Gastrocnemius medialis (tissue), 4 donors: ENCODE measurements at regions not wholly inside any gene's neighbourhood (a gene's known extent, or its start where the extent isn't known, plus 50 kb on each side); places are given as distances from the start of the nearest gene placed in this dataset.

ENCODE experiments used
- ATAC-seq, 2 donors: fragments of 150-250 bp; one replicate each; pipeline ENCODE4 v1.9.1; 2016
- DNase-seq, 2 donors: peaks; one replicate each; pipeline ENCODE4 v3.0.0-alpha.2; 2019
- H3K27ac ChIP-seq, 4 donors: fragments of 200-600 bp; sonication (generic); 1 replicate in 1 of 4; 2 replicates in 3 of 4; pipeline ENCODE4 v1.5.1; 2016 to 2018; ENCODE audit warnings: mild to moderate bottlenecking in 2 of 4, moderate library complexity in 1 of 4
- H3K27me3 ChIP-seq, 3 donors: fragments of 200-600 bp; sonication (generic) in 2 of 3; 1 replicate in 1 of 3; 2 replicates in 2 of 3; pipeline versions ENCODE4 v1.5.1 to v1.6.0; 2016 to 2019; ENCODE audit warnings: mild to moderate bottlenecking in 1 of 3, moderate library complexity in 1 of 3
- H3K36me3 ChIP-seq, 2 donors: fragments of 200-600 bp; sonication (generic) in 1 of 2; one replicate each; pipeline ENCODE4 v1.5.1; 2017 to 2018
- H3K4me1 ChIP-seq, 2 donors: fragments of 200-600 bp; sonication (generic) in 1 of 2; one replicate each; pipeline ENCODE4 v1.5.1; 2016 to 2017; ENCODE audit warnings: mild to moderate bottlenecking in 2 of 2
- H3K4me3 ChIP-seq, 4 donors: fragments of 200-600 bp; sonication (generic) in 3 of 4; 1 replicate in 1 of 4; 2 replicates in 3 of 4; pipeline ENCODE4 v1.5.1; 2016 to 2019; ENCODE audit warnings: mild to moderate bottlenecking in 2 of 4
- H3K9me3 ChIP-seq, 3 donors: fragments of 200-600 bp; sonication (generic) in 2 of 3; 1 replicate in 1 of 3; 2 replicates in 2 of 3; pipeline ENCODE4 v1.5.1; 2016 to 2019
- POLR2A ChIP-seq, 2 donors: fragments of 450-650 bp; IDR thresholded peaks; one replicate each; pipeline ENCODE4 v1.6.1; 2017; ENCODE audit warnings: antibody characterized with exemption in 2 of 2, mild to moderate bottlenecking in 2 of 2, moderate library complexity in 2 of 2
- in situ Hi-C, 4 donors: fragments of 200-750 bp; cut with MboI; loops; one replicate each; pipeline versions ENCODE4 v1.15.0 to v1.8.0; 2017; ENCODE audit warnings: low sequenced_read_pairs in 4 of 4
- intact Hi-C: fragments of 100-400 bp; cut with DNase I; formaldehyde crosslinking; loops from one replicate; pipeline ENCODE4 v1.15.1; 2023; ENCODE audit warnings: low total_unique reads
- TF ChIP-seq, protein P1 (sequence below), 5 experiments: fragments of 450-650 bp in 3 of 5; fragments of 200-600 bp in 2 of 5; sonication (generic) in 2 of 5; IDR thresholded peaks in 4 of 5; conservative IDR thresholded peaks in 1 of 5; 1 replicate in 4 of 5; 2 replicates in 1 of 5; pipeline ENCODE4 v1.5.1; 2016 to 2019; ENCODE audit warnings: antibody characterized with exemption in 5 of 5, mild to moderate bottlenecking in 3 of 5, moderate library complexity in 3 of 5

DNA sequence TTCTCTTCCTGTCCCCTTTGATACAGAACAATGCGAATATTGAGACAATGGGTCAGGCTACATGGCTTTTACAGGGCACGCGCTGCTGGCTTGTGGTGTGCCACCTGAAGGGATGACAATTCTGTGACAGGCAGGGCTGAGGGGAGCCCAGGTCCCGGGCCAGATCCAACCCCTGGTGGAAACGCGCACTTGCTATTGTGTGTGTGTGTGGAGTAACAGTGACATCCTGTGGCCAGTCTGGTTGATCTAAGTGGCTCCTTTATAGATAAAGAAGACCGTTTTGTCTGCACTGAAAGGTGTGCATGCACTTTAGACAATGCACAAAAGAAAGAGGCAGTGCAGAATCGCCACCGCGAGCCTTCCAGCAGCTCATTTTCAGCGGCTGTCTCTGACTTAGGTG, 273.6 kb downstream of the HRH4 start:
- Histone ChIP-seq H3K9me3 (no peaks in the 10 kb centered on the region), H3K27ac (no peak overlapping the region), H3K4me3 (no peak overlapping the region), H3K4me1 (no peaks in the 10 kb centered on the region), H3K36me3 (no peaks in the 10 kb centered on the region), H3K27me3 (no peaks in the 10 kb centered on the region)
- ATAC-seq (no peak), DNase-seq (no peak)
- intact Hi-C loops (no loop called here), in situ Hi-C loops (loop anchor here in 2 of 4 donors (10.0 to 25.0 kb wide), 2 partner anchors 139 to 372 kb away; no protein-coding TSS in a partner anchor)
- TF ChIP-seq POLR2A (IDR thresholded peaks at IDR 0.05): no peak
- TF ChIP-seq, protein P1, sequence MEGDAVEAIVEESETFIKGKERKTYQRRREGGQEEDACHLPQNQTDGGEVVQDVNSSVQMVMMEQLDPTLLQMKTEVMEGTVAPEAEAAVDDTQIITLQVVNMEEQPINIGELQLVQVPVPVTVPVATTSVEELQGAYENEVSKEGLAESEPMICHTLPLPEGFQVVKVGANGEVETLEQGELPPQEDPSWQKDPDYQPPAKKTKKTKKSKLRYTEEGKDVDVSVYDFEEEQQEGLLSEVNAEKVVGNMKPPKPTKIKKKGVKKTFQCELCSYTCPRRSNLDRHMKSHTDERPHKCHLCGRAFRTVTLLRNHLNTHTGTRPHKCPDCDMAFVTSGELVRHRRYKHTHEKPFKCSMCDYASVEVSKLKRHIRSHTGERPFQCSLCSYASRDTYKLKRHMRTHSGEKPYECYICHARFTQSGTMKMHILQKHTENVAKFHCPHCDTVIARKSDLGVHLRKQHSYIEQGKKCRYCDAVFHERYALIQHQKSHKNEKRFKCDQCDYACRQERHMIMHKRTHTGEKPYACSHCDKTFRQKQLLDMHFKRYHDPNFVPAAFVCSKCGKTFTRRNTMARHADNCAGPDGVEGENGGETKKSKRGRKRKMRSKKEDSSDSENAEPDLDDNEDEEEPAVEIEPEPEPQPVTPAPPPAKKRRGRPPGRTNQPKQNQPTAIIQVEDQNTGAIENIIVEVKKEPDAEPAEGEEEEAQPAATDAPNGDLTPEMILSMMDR (IDR thresholded peaks at IDR 0.05 in 4 of 5, conservative IDR thresholded peaks at IDR 0.05 in 1 of 5): no peak

DNA sequence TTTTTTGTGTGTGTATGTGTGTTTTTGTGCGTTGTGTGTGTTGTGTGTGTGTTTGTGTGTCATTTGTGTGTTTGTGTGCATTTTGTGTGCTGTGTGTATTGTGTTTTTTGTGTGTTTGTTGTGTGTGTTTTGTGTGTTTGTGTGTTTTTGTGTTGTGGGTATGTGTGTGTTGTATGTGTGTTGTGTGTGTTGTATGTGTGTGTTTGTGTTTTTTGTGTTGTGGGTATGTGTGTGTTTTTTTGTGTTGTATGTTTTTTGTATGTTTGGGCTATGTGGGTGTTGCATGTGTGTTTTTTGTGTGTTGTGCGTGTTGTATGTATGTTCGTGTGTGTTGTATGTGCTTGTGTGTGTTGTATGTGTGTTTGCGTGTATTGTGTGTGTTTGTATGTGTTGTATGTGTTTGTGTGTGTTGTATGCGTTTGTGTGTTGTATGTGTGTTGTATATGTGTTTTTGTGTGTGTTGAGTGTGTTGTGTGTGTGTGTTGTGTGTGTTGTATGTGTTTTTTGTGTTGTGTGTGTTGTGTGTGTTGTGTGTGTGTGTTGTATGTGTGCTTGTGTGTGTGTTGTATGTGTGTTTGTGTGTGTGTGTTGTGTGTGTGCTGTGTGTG, 275.3 kb downstream of the HRH4 start:
- TF ChIP-seq POLR2A (IDR thresholded peaks at IDR 0.05): no peak
- TF ChIP-seq, protein P1 (IDR thresholded peaks at IDR 0.05 in 4 of 5, conservative IDR thresholded peaks at IDR 0.05 in 1 of 5): no peak
- no peak for ATAC-seq
- no peak overlapping the region for H3K4me3 ChIP-seq
- H3K27me3 ChIP-seq: no peaks in the 10 kb centered on the region
- intact Hi-C loops (no loop called here), in situ Hi-C loops (loop anchor here in 2 of 4 donors (10.0 to 25.0 kb wide), 2 partner anchors 141 to 373 kb away; no protein-coding TSS in a partner anchor)
- no peaks in the 10 kb centered on the region for H3K4me1 ChIP-seq
- no peaks in the 10 kb centered on the region for H3K36me3 ChIP-seq
- H3K9me3 ChIP-seq: no peaks in the 10 kb centered on the region
- H3K27ac ChIP-seq: no peak overlapping the region
- DNase-seq: no peak

DNA sequence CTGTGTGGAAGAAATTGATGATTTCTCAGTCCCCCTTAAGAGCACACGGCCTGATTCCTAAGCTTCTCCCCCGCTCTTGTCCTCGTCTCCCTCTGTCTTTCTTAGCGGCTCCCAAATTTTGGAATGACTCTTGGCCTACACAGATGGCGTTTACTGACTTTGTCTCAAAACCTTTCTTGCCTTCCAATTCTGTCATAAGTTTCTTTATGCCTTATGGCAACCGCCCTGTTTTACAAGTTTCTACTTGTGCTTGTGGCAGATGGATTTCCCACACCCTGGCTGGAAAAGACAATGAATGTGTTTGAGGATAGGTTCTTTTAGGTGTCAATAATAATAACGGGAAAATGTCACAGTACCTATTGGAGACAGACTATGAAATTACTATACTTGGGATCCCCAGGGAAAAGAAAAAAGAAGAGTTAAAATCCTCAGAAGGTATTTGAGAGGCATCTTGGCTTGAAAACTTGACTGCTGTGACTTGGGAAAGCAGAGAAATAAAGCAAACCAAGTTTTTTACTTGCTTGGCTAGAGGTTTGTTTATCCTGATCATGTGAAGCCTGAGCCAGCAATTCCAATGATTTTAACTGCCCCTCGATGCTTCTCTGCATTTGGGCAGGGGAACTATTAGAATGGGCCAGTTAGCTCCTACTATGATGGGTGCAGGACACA, 276.4 kb downstream of the HRH4 start:
- no peaks in the 10 kb centered on the region for H3K27me3 ChIP-seq
- no peak for DNase-seq
- no peaks in the 10 kb centered on the region for H3K9me3 ChIP-seq
- in situ Hi-C loops: loop anchor here in 2 of 4 donors (10.0 to 25.0 kb wide), 2 partner anchors 142 to 374 kb away; no protein-coding TSS in a partner anchor
- H3K4me1 ChIP-seq: no peaks in the 10 kb centered on the region
- H3K4me3 ChIP-seq: no peak overlapping the region
- no peak overlapping the region for H3K27ac ChIP-seq
- no peak for ATAC-seq
- H3K36me3 ChIP-seq: no peaks in the 10 kb centered on the region
- intact Hi-C loops: no loop called here
- no peak for TF ChIP-seq POLR2A (IDR thresholded peaks at IDR 0.05)
- TF ChIP-seq, protein P1 (IDR thresholded peaks at IDR 0.05 in 4 of 5, conservative IDR thresholded peaks at IDR 0.05 in 1 of 5): no peak

DNA sequence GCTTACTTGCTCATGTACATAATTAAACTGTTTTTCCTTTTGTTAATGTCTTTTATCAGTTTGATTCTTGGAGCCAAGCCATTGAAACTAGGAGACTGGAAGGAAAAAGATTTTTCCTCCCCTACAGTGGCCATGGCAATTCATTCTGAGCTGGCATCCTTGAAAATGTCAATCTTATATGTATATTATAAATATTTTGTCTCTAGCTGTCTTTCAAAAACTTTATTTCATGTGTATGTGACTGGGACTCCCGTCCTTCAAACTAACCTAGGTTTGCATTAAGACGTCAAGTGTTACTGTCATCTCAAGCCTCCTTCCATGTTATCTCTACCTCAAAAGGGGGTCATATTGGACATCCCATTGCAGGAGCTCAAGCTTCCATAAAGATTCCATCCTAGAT, 280.4 kb downstream of the HRH4 start:
- intact Hi-C loops (no loop called here), in situ Hi-C loops (loop anchor here in 2 of 4 donors (25.0 kb wide), 1 partner anchor 379 kb away; no protein-coding TSS in a partner anchor)
- no peaks in the 10 kb centered on the region for H3K9me3 ChIP-seq
- H3K36me3 ChIP-seq: no peaks in the 10 kb centered on the region
- TF ChIP-seq, protein P1 (IDR thresholded peaks at IDR 0.05 in 4 of 5, conservative IDR thresholded peaks at IDR 0.05 in 1 of 5): no peak
- TF ChIP-seq POLR2A (IDR thresholded peaks at IDR 0.05): no peak
- H3K27me3 ChIP-seq: no peaks in the 10 kb centered on the region
- no peaks in the 10 kb centered on the region for H3K4me1 ChIP-seq
- ATAC-seq: no peak
- no peak overlapping the region for H3K4me3 ChIP-seq
- no peak overlapping the region for H3K27ac ChIP-seq
- no peak for DNase-seq
